ENCODE measurements at regions not wholly inside any gene's neighbourhood (a gene's known extent, or its start where the extent isn't known, plus 50 kb on each side); places are given as distances from the start of the nearest gene placed in this dataset.
A peak's percentile ranks its signal among the peaks of the same experiment; 100 is the strongest.

DNA sequence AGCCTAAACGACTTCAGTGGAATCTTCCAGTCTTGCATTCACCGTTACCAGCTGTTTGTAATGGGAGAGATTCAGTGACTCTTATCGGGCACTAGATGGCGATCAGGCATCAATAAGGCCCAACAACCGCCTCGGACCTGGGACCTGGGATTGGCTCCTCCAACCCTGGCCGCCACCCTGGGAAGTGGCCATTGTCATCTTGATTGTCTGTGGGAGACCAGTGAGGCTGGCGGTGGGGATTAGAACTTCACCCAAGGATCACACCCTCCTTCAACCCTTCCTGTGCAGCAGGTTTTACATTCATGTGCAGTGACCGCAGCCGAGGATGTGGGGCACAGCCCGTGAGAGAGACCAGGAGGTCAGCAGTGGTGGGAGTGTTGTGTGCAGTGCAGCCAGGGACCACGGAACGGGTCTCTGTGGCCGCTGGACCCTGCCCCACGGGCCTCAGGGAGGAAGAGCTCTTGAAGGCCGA is 85.3 kb downstream of the SPP2 start:
- DNase-seq: peak; percentile 54
- intact Hi-C loops (cut with DNase I): loop anchor here (2.0 kb wide), 1 partner anchor 363 kb away; no protein-coding TSS in a partner anchor
- peak; percentile 68 for ATAC-seq (ENCODE audit: poor library complexity)

DNA sequence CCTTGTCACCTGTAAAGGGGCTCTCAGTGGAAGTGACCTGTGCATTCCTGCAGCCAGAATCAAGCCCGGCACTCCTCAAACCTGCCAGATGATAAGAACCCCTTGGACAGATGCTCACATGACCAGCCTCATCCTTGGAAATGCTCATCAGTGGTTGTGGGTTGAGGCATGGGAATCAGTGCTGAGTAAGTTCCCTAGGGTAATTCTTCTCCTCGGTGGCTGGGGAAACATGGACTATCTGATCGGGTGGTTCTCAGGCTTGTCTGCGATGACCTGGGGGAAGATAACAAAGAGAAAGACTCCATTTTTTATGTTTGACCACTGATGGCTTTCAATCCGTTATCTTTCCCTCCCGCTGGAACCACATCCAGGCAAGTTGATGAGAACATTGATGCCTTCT is 84.0 kb downstream of the SPP2 start:
- intact Hi-C loops (cut with DNase I): loop anchor here (2.0 kb wide), 1 partner anchor 364 kb away; no protein-coding TSS in a partner anchor
- DNase-seq (no peak), ATAC-seq (ENCODE audit: poor library complexity) (no peak)

DNA sequence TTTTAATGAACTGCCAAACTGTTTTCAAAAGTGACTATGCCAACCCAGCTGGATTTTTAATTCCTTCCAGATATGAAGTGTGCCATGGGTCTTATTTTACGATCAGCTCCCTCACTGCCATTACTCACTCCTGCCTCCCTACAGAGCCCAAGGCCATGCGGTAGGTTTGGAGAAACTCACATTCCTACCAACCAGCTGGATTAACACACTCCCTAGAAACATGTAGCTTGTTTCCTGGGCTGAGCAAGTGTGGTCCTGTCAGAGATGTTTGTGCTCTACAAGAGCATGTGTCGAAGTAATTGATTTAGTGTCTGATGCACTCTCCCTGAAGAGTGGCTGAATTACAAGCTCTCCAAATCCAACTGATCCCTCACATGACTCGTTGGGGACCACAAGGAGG is 82.5 kb downstream of the SPP2 start:
- intact Hi-C loops (cut with DNase I): no loop called here
- ATAC-seq (ENCODE audit: poor library complexity) (no peak), DNase-seq (no peak)

DNA sequence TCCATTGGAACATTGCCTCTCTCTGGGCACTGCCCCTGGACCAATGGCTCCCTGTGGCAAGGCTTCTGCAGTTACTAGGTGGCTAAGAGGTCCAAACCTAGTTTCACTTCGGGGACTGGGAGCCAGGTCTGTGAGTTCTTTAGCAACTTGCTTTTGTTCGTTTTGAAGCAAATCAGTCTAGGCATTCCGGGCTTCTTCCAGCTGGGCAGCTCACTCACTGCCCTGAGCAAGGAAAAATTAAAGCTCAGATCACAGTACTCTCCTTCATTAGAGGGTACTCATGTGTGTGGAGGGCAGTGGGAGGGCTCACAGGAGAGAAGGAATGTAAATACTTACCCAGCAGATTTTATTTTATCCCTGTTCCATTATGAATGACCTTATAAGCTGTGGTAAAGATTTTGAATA is 80.3 kb downstream of the SPP2 start:
- DNase-seq: no peak
- intact Hi-C loops (cut with DNase I): no loop called here

DNA sequence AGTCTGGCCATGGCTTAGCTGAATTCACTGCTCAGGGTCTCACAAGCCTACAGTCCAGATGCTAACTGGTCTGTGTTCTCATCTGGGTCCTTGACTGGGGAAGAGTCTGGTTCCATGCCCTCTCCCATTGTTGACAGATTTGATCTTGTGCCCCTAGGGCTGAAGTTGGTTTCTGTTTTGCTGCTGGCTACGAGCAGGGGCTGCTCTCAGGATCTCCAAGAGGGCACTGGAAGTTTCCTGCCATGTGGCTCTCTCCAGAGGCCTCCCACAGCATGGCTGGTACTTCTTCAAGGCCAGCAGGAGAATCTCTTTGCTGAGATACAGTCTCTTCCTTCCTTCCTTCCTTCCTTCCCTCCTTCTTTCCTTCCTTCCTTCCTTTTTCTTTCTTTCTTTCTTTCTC is 78.1 kb downstream of the SPP2 start:
- intact Hi-C loops (cut with DNase I): no loop called here

More for the DNA sequence above, 80.3 kb downstream of the SPP2 start:
- no peak for ATAC-seq (ENCODE audit: poor library complexity)

More for the DNA sequence above, 78.1 kb downstream of the SPP2 start:
- DNase-seq (no peak), ATAC-seq (ENCODE audit: poor library complexity) (no peak)

Data from Right ventricle myocardium superior (tissue), 1 donor.